ENCODE measurements at regions not wholly inside any gene's neighbourhood (a gene's known extent, or its start where the extent isn't known, plus 50 kb on each side); places are given as distances from the start of the nearest gene placed in this dataset.

GRCh38 chr18:10077986-10078385 lies 164.2 kb downstream of the VAPA start:
- TF ChIP-seq, protein P1, sequence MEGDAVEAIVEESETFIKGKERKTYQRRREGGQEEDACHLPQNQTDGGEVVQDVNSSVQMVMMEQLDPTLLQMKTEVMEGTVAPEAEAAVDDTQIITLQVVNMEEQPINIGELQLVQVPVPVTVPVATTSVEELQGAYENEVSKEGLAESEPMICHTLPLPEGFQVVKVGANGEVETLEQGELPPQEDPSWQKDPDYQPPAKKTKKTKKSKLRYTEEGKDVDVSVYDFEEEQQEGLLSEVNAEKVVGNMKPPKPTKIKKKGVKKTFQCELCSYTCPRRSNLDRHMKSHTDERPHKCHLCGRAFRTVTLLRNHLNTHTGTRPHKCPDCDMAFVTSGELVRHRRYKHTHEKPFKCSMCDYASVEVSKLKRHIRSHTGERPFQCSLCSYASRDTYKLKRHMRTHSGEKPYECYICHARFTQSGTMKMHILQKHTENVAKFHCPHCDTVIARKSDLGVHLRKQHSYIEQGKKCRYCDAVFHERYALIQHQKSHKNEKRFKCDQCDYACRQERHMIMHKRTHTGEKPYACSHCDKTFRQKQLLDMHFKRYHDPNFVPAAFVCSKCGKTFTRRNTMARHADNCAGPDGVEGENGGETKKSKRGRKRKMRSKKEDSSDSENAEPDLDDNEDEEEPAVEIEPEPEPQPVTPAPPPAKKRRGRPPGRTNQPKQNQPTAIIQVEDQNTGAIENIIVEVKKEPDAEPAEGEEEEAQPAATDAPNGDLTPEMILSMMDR (conservative IDR thresholded peaks at IDR 0.05) = no peak
- TF ChIP-seq ZFX (IDR thresholded peaks at IDR 0.05) = no peak
